H1 (cell line): ENCODE measurements at regions not wholly inside any gene's neighbourhood (a gene's known extent, or its start where the extent isn't known, plus 50 kb on each side); places are given as distances from the start of the nearest gene placed in this dataset.

Source experiments
- CTCF ChIA-PET: fragments of 300-600 bp; sonication (Branson Sonifier 250); formaldehyde crosslinking; loops from one replicate; lab custom pipeline; 2021; ENCODE audit not compliant: partially characterized antibody; lab: Charles Lee
- POLR2A ChIA-PET: fragments of 300-600 bp; sonication (Branson Sonifier 250); formaldehyde crosslinking; loops from one replicate; lab custom pipeline; 2021; ENCODE audit warnings: inconsistent platforms; ENCODE audit not compliant: partially characterized antibody; lab: Charles Lee
- DNase-seq, 2 experiments: peaks; one replicate each; pipeline versions ENCODE4 v3.0.0 to v3.0.0-alpha.2; 2010 to 2022; ENCODE audit warnings: low spot score in 2 of 2, low read depth in 1 of 2, mixed read lengths in 1 of 2
- FAIRE-seq: peaks from 2 replicates; lab custom pipeline; 2011; peaks lifted over from hg19 to GRCh38; lab: Jason Lieb, UNC
- H2AFZ ChIP-seq: 2 replicates; pipeline ENCODE4 v1.8.1; 2012; ENCODE audit warnings: low read length, inconsistent platforms
- H2AK5ac ChIP-seq: 2 replicates; pipeline ENCODE4 v1.6.1; 2013; ENCODE audit warnings: low read depth, low read length
- H2BK120ac ChIP-seq: replicated peaks from 2 replicates; pipeline ENCODE3; 2013; ENCODE audit warnings: low read depth, low read length, inconsistent platforms
- H2BK12ac ChIP-seq: 2 replicates; pipeline ENCODE4 v1.6.1; 2013; ENCODE audit warnings: low read depth, low read length
- H2BK15ac ChIP-seq: 2 replicates; pipeline ENCODE4 v1.6.1; 2013; ENCODE audit warnings: low read length
- H2BK20ac ChIP-seq: 2 replicates; pipeline ENCODE4 v1.6.1; 2013; ENCODE audit warnings: low read length
- H2BK5ac ChIP-seq: 2 replicates; pipeline ENCODE4 v1.6.1; 2013; ENCODE audit warnings: low read depth, low read length
- H3K14ac ChIP-seq: 2 replicates; pipeline ENCODE4 v1.6.1; 2013; ENCODE audit warnings: inconsistent platforms; ENCODE audit not compliant: insufficient read length
- H3K18ac ChIP-seq: 2 replicates; pipeline ENCODE4 v1.6.1; 2013; ENCODE audit warnings: low read length; ENCODE audit errors: extremely low read depth
- H3K23ac ChIP-seq: 2 replicates; pipeline ENCODE4 v1.6.1; 2013; ENCODE audit warnings: inconsistent platforms; ENCODE audit not compliant: insufficient read length
- H3K23me2 ChIP-seq: 2 replicates; pipeline ENCODE4 v1.6.1; 2013; ENCODE audit warnings: low read depth, low read length
- H3K27ac ChIP-seq: 2 replicates; pipeline ENCODE4 v1.6.1; 2011; ENCODE audit warnings: low read depth, low read length, inconsistent platforms
- H3K27me3 ChIP-seq, 4 experiments: replicated peaks in 1 of 4; 1 replicate in 1 of 4; 2 replicates in 3 of 4; pipeline versions ENCODE4 v1.6.1 to v1.8.1; 2011 to 2013; ENCODE audit warnings: low read length in 3 of 4, mild to moderate bottlenecking in 3 of 4, inconsistent platforms in 2 of 4, mixed read lengths in 2 of 4, moderate library complexity in 1 of 4; ENCODE audit not compliant: control insufficient read depth in 3 of 4, insufficient read depth in 3 of 4; ENCODE audit errors: extremely low read depth in 1 of 4
- H3K36me3 ChIP-seq, 4 experiments: 2 replicates each; pipeline versions ENCODE4 v1.6.1 to v1.8.1; 2011 to 2013; ENCODE audit warnings: mild to moderate bottlenecking in 4 of 4, low read length in 3 of 4, moderate library complexity in 2 of 4, control low read depth in 1 of 4, inconsistent platforms in 1 of 4; ENCODE audit not compliant: insufficient read depth in 4 of 4, control insufficient read depth in 2 of 4
- H3K4ac ChIP-seq: replicated peaks from 2 replicates; pipeline ENCODE3; 2013; ENCODE audit warnings: low read length, low read depth, mixed read lengths, inconsistent platforms; ENCODE audit not compliant: insufficient read length
- H3K4me1 ChIP-seq, 4 experiments: replicated peaks in 1 of 4; 1 replicate in 1 of 4; 2 replicates in 3 of 4; pipeline versions ENCODE4 v1.6.1 to v1.8.1; 2011 to 2013; ENCODE audit warnings: low read length in 3 of 4, inconsistent platforms in 2 of 4, mixed read lengths in 1 of 4; ENCODE audit not compliant: insufficient read depth in 4 of 4, control insufficient read depth in 3 of 4
- H3K4me2 ChIP-seq, 2 experiments: 2 replicates each; pipeline versions ENCODE4 v1.6.1 to v1.8.1; 2011 to 2013; ENCODE audit warnings: low read depth in 2 of 2, low read length in 2 of 2, control low read depth in 1 of 2, inconsistent platforms in 1 of 2, mild to moderate bottlenecking in 1 of 2; ENCODE audit not compliant: insufficient read depth in 1 of 2
- H3K4me3 ChIP-seq, 4 experiments: fragments of 200-600, 300-600 bp in 1 of 4; sonication (generic), shearing (Covaris generic), sonication (Bioruptor Twin) in 1 of 4; 2 replicates each; pipeline versions ENCODE4 v1.5.1 to v1.8.1; 2011 to 2016; ENCODE audit warnings: low read length in 4 of 4, low read depth in 3 of 4, control low read depth in 2 of 4, inconsistent platforms in 2 of 4, mild to moderate bottlenecking in 2 of 4, mixed read lengths in 1 of 4, moderate library complexity in 1 of 4; ENCODE audit not compliant: insufficient read depth in 2 of 4; ENCODE audit errors: extremely low read depth in 1 of 4
- H3K56ac ChIP-seq: replicated peaks from 2 replicates; pipeline ENCODE3; 2013; ENCODE audit warnings: low read depth, mild to moderate bottlenecking, mixed read lengths, low read length, inconsistent platforms; ENCODE audit not compliant: insufficient read length
- H3K79me1 ChIP-seq: 2 replicates; pipeline ENCODE4 v1.6.1; 2013; ENCODE audit warnings: low read depth, low read length, control low read depth
- H3K79me2 ChIP-seq, 2 experiments: 2 replicates each; pipeline versions ENCODE4 v1.6.1 to v1.8.1; 2012 to 2013; ENCODE audit warnings: low read length in 2 of 2, mild to moderate bottlenecking in 2 of 2, inconsistent platforms in 1 of 2; ENCODE audit not compliant: insufficient read depth in 2 of 2, control insufficient read depth in 1 of 2
- H3K9ac ChIP-seq, 4 experiments: replicated peaks in 1 of 4; 1 replicate in 1 of 4; 2 replicates in 3 of 4; pipeline versions ENCODE4 v1.6.1 to v1.8.1; 2011 to 2013; ENCODE audit warnings: low read depth in 3 of 4, low read length in 3 of 4, control low read depth in 2 of 4, mild to moderate bottlenecking in 2 of 4, moderate library complexity in 2 of 4, inconsistent platforms in 1 of 4; ENCODE audit errors: extremely low read depth in 1 of 4
- H3K9me3 ChIP-seq, 2 experiments: 2 replicates each; pipeline versions ENCODE4 v1.6.1 to v1.8.1; 2012 to 2013; ENCODE audit warnings: mild to moderate bottlenecking in 2 of 2, moderate library complexity in 2 of 2, control low read depth in 1 of 2, inconsistent platforms in 1 of 2, low read depth in 1 of 2, low read length in 1 of 2, mixed read lengths in 1 of 2; ENCODE audit not compliant: insufficient read depth in 2 of 2
- H4K20me1 ChIP-seq, 2 experiments: replicated peaks in 1 of 2; 2 replicates each; pipeline versions ENCODE3 to v1.8.1; 2011 to 2013; ENCODE audit warnings: inconsistent platforms in 2 of 2, low read length in 2 of 2, mild to moderate bottlenecking in 1 of 2; ENCODE audit not compliant: insufficient read depth in 2 of 2, control insufficient read depth in 1 of 2
- H4K5ac ChIP-seq: 2 replicates; pipeline ENCODE4 v1.6.1; 2013; ENCODE audit warnings: low read length, low read depth, mixed read lengths, inconsistent platforms; ENCODE audit not compliant: insufficient read length
- H4K8ac ChIP-seq: 2 replicates; pipeline ENCODE4 v1.8.0; 2013; ENCODE audit warnings: mild to moderate bottlenecking, moderate library complexity, low read length, inconsistent platforms; ENCODE audit not compliant: insufficient read depth; ENCODE audit errors: extremely low read depth
- H4K91ac ChIP-seq: replicated peaks from 2 replicates; pipeline ENCODE3; 2013; ENCODE audit warnings: low read length, mixed read lengths, inconsistent platforms; ENCODE audit not compliant: insufficient read length
- BACH1 ChIP-seq: IDR thresholded peaks from 2 replicates; pipeline ENCODE4 v1.6.1; 2012; ENCODE audit warnings: low read length, improper control_type of control experiment
- CHD1 ChIP-seq: IDR thresholded peaks from 2 replicates; pipeline ENCODE4 v1.6.1; 2012; ENCODE audit warnings: low read depth, low read length, improper control_type of control experiment
- CTBP2 ChIP-seq: IDR thresholded peaks from 2 replicates; pipeline ENCODE4 v1.7.0; 2011; ENCODE audit warnings: borderline replicate concordance, mild to moderate bottlenecking, moderate library complexity, mixed read lengths, low read length; ENCODE audit not compliant: insufficient read depth, insufficient read length
- NANOG ChIP-seq: IDR thresholded peaks from 2 replicates; pipeline ENCODE4 v1.6.1; 2011; ENCODE audit warnings: low read length, low read depth, mild to moderate bottlenecking, inconsistent platforms; ENCODE audit not compliant: insufficient read depth, poor library complexity, severe bottlenecking
- POLR2AphosphoS5 ChIP-seq: IDR thresholded peaks from 2 replicates; pipeline ENCODE4 v1.6.1; 2011; ENCODE audit warnings: low read depth, low read length
- RFX5 ChIP-seq: IDR thresholded peaks from 2 replicates; pipeline ENCODE4 v1.6.1; 2011; ENCODE audit warnings: low read depth, low read length, improper control_type of control experiment, borderline replicate concordance
- SP2 ChIP-seq: IDR thresholded peaks from 2 replicates; pipeline ENCODE4 v1.6.1; 2012; ENCODE audit warnings: mild to moderate bottlenecking, low read length, inconsistent platforms
- SUZ12 ChIP-seq: fragments of 200-600 bp; sonication (generic); IDR thresholded peaks from 2 replicates; pipeline ENCODE4 v1.6.1; 2012; ENCODE audit warnings: mild to moderate bottlenecking, inconsistent platforms, low read length, moderate library complexity, mixed read lengths
- WGBS, 2 experiments: shearing (Covaris generic) in 1 of 2; methylation state at CpG; one replicate each; pipeline versions ENCODE4 v1.1.6 to v1.1.7; 2013 to 2015; ENCODE audit warnings: low lambda C conversion rate in 2 of 2, mixed read lengths in 2 of 2, inconsistent platforms in 1 of 2, low coverage in 1 of 2, missing lambda C conversion rate in 1 of 2; ENCODE audit not compliant: insufficient replicate concordance in 2 of 2, insufficient coverage in 1 of 2, insufficient read length in 1 of 2; ENCODE audit errors: extremely low coverage in 1 of 2, missing lambda C conversion rate in 1 of 2; 5-methylcytosine and 5-hydroxymethylcytosine counted together

DNA sequence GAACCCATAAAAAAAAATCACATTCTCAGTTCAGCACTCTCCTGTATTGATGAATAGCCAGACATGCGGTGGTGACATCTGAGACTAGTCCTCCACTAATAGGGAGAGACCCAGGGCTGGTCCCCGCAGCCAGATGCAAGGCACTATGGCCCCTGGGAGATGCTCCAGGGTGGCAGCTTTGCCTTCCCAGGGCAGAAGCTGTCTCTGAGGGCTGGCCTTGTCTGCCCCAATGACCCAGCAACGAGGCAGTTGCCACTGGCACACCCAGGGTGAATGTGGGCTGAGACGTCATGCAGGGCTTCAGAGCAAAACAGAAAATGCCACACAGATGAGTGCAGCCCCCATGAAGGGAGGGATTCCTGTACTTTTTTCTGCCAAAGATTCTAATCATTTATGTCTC lies 50.1 kb upstream of the GDF10 start:
- H3K27ac ChIP-seq: no peak overlapping the region
- no peak overlapping the region for H3K56ac ChIP-seq
- H2BK20ac ChIP-seq: no peak overlapping the region
- no peak overlapping the region for H4K5ac ChIP-seq
- no peaks in the 10 kb centered on the region for H3K9me3 ChIP-seq
- no peaks in the 10 kb centered on the region for H4K20me1 ChIP-seq
- H3K27me3 ChIP-seq: no peaks in the 10 kb centered on the region; a peak in 1 of 7 replicates
- POLR2A ChIA-PET: no interaction called here
- peaks cover 2% of the 10 kb centered on the region; the same call in 1 of the 2 replicates for H3K79me1 ChIP-seq
- no peaks in the 10 kb centered on the region for H3K23me2 ChIP-seq
- H3K14ac ChIP-seq: no peak overlapping the region
- H4K8ac ChIP-seq: no peak overlapping the region; the same call in 1 of the 2 replicates
- H2BK15ac ChIP-seq: no peak overlapping the region
- H2AK5ac ChIP-seq: no peak overlapping the region
- TF ChIP-seq CTBP2: no peak
- TF ChIP-seq NANOG: no peak
- TF ChIP-seq RFX5: no peak
- TF ChIP-seq POLR2AphosphoS5: no peak
- TF ChIP-seq SP2: no peak
- TF ChIP-seq SUZ12: no peak
- TF ChIP-seq BACH1: no peak
- no peak for TF ChIP-seq CHD1
- FAIRE-seq (no peak), DNase-seq (peak in 1 of 2 experiments; percentile 14)
- H3K18ac ChIP-seq: no peak overlapping the region
- WGBS, 2 experiments: 86% methylated on average over 4 of the region's 4 CpGs; no CpG with 5 or more reads in 1 of the 2 experiments
- H2BK120ac ChIP-seq: no peak overlapping the region
- H3K23ac ChIP-seq: no peak overlapping the region
- H2AFZ ChIP-seq: no peak overlapping the region
- H2BK12ac ChIP-seq: no peak overlapping the region
- no peaks in the 10 kb centered on the region for H3K79me2 ChIP-seq
- no peak overlapping the region for H3K4ac ChIP-seq
- no peak overlapping the region for H2BK5ac ChIP-seq
- H4K91ac ChIP-seq: no peak overlapping the region
- H3K4me2 ChIP-seq: no peak overlapping the region
- no peaks in the 10 kb centered on the region for H3K36me3 ChIP-seq
- H3K9ac ChIP-seq: no peak overlapping the region
- H3K4me1 ChIP-seq: no peaks in the 10 kb centered on the region
- CTCF ChIA-PET: no interaction called here
- H3K4me3 ChIP-seq: no peak overlapping the region
